GM20431 (cell line): ENCODE measurements at regions not wholly inside any gene's neighbourhood (a gene's known extent, or its start where the extent isn't known, plus 50 kb on each side); places are given as distances from the start of the nearest gene placed in this dataset.

Experiments used
- in situ Hi-C: fragments of 300-500 bp; cut with MseI, MboI; formaldehyde crosslinking; loops from one replicate; pipeline ENCODE4 v1.15.0; 2020; ENCODE audit warnings: low sequenced_read_pairs; ENCODE audit not compliant: unreplicated experiment

DNA sequence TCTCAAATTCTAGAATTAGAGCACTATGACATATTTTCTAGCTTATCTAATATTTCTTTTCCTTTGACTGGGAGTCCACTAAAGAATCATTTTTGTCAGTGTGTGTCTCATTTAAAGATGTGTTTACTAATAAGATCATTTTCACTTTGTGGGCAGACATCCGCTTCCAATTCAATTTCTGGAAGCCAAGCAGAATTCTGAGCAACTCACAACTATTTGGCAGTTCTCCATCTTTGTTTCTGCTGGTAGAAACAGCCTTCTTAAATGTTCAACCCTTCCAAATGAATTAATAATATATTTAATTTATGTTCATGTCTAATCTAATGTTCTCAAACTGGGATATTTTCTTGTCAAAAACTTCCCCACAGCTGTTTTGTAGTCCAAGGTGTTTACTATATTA is 411.8 kb downstream of the KCTD12 start:
- in situ Hi-C loops = loop anchor here (10.0 to 25.0 kb wide), 2 partner anchors 590 to 787 kb away; no protein-coding TSS in a partner anchor

DNA sequence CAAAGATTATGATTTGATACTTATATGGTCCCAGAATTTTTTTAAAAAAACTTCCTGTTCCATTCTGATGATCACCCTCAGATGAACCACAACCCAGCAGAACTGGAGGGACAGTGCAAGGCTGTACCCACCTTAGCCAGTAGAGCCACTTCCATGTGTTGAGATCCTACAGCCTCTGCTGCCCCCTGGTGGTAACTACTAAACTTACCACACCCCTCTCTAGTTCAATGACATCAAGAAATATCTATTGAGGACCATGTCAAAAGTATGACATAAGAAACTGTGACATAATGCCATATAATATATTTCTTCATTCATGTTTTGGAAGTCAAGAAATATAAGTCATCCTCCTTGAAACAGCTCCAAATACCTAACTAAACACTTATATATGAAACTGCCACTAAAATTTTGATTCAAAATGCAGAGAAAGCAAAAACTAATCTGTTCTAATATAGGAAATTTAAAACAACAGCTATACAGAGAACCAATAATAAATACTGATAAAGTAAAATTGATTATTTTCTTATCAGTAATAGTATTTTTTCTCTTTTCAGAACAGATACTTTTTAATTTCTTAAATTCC is 412.6 kb downstream of the KCTD12 start:
- in situ Hi-C loops = loop anchor here (10.0 to 25.0 kb wide), 2 partner anchors 589 to 786 kb away; no protein-coding TSS in a partner anchor

DNA sequence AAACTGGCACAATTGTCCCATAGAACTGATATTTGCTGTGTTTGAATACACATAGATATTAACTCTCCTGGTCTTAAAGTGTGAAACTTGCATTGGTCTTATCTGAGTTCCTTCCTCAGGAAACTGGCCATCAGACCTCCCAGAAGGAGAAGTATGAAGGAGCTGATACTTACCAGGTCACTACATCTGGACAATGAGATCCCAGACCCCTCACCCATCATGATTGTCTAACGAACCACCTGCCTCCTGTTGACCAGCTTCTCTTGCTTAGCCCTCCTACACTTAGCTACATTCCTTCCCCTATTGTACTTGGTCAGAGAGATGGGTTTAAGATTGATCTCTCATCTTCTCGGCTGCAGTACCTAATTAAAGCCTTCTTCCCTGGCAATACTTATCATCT is 413.3 kb downstream of the KCTD12 start:
- in situ Hi-C loops = loop anchor here (10.0 to 25.0 kb wide), 2 partner anchors 588 to 786 kb away; no protein-coding TSS in a partner anchor

DNA sequence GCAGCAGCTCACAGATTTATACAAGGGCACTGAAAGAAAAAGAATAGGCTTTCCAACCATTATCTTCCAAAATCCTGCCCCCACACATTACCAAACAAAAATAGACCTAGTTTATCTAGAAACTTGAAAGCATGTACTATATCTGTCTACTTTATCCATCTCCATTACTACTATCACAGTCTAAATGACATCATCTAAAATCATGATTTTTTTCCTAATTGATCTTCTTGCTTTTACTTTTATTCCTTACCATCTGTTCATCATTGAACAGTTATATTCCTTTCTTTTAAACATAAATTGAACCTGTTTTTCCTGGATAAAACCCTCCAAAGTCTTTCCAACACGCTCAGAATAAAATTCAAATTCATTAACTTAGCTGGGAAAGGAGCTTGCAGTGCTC is 414.7 kb downstream of the KCTD12 start:
- in situ Hi-C loops = loop anchor here (10.0 to 25.0 kb wide), 2 partner anchors 587 to 784 kb away; no protein-coding TSS in a partner anchor

DNA sequence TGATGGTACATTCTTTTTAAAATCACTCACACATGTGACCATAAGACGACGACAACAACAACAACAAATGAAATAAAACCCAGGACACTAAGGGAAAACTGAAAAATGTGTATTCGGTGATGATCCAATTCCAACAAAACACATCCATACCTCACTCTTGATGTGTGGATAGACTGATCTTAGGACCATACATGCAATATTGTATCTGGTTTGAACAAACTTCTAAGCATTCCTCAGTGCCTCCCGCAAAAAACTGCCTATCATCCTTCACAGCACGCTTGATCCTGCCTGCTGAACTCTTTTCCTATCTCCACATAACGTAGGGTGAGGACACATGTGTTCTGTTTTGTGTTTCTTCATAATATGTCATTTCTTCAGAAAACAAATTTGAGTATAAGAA is 415.2 kb downstream of the KCTD12 start:
- in situ Hi-C loops = loop anchor here (10.0 to 25.0 kb wide), 2 partner anchors 586 to 784 kb away; no protein-coding TSS in a partner anchor

DNA sequence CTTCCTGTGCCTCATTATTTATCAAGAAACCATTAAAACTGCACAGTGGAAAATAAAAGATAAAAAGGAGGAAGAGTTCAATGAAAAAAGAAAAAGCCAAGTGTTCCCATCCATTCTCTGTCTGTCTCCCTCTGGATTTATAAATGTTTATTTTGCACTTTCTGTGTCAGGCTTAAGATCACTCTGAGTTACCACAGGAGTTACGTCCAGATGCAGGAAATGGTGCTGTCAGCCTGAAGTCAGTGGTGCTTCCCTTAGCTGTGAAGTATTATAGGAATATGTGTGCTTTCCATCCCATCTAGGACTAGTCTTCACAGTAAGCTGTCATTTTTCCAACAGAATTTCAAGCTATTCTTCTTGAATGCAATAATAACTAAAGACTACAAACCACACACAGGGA is 420.2 kb downstream of the KCTD12 start:
- in situ Hi-C loops = loop anchor here (25.0 kb wide), 1 partner anchor 779 kb away; no protein-coding TSS in a partner anchor

DNA sequence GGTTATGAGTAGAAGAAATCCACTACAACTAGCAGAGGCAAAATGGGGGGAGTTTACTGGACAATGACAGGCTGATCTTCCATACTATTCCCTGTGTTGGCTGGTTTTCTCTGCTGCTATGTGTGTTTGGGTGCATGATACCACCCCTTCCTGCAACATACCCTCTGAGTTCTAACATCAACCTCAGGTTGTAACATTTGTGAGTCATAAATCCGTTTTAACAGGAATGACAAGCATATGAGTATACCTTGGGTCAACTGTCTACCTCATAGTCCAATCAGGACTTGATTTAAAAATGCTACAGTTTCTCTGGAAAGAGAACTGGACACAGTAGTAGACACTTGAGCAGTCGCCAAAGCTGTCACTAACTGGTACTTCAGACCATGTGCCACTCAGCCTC is 422.9 kb downstream of the KCTD12 start:
- in situ Hi-C loops = loop anchor here (25.0 kb wide), 1 partner anchor 776 kb away; no protein-coding TSS in a partner anchor

DNA sequence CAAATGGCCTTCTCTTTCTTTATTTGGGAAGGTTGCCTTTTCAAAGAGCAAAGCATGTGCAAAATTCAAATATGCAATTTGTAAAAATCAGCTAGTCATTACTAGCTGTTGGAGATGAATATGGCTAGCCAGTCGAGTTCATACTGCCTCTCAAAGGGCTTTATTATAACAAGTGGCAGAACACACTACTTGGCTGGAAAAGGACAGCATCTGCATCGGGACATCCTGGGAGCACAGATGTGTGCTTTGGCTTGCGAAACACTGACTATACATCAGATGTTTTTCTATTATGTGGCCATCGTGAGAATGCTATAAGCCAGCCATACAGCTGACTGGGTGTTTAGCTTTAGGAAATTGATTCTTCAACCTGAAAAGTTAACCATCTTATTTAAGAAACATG is 424.2 kb downstream of the KCTD12 start:
- in situ Hi-C loops = loop anchor here (25.0 kb wide), 1 partner anchor 775 kb away; no protein-coding TSS in a partner anchor

DNA sequence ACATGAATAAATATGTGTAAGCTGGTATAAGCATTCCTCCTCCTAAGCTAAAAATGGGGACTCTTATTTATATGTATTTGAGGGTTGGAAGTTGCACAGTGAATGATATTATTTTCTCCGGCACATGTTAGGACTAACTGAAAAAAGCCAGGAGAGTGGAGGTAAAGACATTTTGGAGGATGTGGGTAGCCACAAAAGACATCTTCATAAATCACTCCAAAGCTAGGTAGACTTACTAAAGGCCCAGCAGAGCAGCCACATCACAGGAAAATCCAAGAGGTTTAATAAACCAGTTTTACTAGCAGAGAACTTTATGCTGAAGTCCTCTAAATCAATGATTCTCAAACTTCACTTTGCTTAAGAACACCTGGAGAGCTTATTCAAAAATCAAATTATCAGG is 424.7 kb downstream of the KCTD12 start:
- in situ Hi-C loops = loop anchor here (25.0 kb wide), 1 partner anchor 774 kb away; no protein-coding TSS in a partner anchor

DNA sequence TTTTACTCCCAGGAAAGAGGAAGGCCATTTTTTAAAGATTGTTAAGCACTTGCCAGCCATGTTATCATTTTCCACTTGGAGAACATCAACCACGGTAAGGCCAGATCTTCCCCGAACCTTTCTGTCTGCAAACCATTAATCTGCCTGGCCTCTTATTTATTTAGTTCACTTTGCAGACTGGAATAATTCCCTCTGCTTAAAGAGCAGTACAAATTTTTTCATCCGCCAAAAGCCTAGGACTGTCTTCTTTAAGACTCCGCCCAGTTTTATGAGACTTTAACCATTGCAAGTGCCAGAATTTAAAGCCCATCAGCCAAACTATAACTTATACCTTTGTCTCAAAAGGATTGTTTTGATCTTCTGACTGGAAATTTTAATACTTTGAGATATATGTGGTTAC is 426.3 kb downstream of the KCTD12 start:
- in situ Hi-C loops = loop anchor here (25.0 kb wide), 1 partner anchor 773 kb away; no protein-coding TSS in a partner anchor

DNA sequence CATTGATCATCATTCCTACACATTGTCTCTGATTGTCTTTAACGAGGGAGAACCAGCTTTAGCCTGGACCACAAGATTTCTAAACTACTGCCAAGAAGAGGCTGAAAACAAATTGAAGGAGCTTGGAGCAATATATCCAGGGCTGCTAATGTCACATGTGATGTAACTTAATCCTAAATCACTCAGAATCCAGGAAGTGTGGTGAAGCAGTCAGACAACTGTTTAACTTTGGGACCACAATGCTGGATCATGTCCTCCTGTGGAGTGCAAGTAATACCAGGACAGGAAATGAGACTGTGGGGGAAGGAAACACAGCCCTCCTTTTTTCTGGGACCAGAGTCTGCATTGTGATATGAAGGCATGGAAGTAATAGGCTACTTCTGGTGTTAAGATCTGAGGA is 430.2 kb downstream of the KCTD12 start:
- in situ Hi-C loops = loop anchor here (25.0 kb wide), 1 partner anchor 769 kb away; no protein-coding TSS in a partner anchor

DNA sequence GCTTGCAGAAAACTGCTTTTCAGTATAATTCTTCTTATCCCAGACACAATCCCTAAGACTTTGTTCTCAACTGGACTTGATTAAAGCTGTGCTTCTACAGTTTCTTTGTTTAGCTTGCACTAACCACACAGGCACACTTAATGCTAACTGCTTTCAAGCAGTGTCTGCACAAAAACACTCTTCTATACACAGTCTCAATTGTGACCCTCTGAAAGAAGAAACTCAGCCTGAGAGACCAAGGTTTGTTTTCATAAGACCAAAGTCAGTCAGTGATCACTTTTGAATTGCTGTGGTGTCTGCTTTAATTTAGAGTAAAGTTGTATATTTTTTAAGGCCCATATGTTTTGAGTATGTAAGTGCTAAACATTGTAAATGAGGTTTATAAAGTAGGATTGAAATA is 431.2 kb downstream of the KCTD12 start:
- in situ Hi-C loops = loop anchor here (25.0 kb wide), 1 partner anchor 768 kb away; no protein-coding TSS in a partner anchor

DNA sequence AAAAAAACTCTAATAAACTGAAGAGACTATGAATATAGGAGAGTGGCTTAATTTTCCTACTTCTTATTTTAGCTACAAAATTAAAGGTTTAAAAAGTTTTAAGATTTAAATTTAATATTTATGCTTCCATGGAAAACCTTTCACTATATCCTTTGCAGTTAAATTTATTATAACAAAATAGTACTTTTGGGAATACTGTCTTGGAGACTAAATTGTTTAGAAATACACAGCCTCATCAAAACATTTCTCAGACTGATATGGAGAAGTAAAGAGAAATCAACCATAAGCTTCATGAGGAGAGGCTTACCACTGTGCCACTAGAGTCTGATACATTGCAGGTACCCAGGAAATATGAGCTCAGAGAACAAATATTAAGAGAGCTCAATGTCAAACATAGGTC is 436.5 kb downstream of the KCTD12 start:
- in situ Hi-C loops = loop anchor here (25.0 kb wide), 1 partner anchor 762 kb away; no protein-coding TSS in a partner anchor

DNA sequence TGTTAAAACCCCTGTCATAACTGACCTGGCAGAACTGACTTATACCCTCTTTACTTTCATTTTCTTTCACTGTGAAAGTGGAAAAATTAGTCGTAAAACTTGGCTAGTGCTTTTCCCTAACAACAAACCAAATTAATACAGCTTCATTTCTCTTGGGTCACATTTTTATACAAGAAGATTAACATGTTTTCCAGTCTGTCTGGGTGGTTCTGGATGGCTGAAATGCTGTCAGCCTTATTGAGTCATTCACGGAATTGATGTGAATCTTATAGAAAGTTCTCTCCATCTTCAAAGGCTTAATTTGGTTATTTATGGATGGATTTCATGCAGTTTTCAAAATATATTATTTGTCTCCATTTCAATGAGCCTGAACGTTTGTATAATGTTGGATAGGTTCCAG is 440.0 kb downstream of the KCTD12 start:
- in situ Hi-C loops = no loop called here

DNA sequence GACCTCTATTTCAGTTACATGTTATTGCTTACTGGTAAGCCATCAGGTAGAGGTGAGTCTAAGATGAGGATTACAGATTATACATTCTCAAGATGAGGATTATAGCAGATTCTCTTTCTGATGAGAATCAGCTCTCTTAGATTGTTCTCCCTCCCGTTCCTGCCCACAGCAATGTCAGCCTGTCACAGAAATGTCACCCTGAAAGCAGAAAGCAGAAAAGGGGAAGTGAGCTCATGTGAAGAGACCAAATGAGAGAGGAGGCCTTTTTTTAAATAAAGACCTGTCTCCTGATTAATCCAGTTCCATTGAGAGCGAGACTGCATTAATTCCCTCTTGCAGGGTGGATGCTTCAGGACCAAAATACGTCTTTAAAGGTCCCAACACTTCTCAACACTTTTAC is 445.6 kb downstream of the KCTD12 start:
- in situ Hi-C loops = no loop called here

DNA sequence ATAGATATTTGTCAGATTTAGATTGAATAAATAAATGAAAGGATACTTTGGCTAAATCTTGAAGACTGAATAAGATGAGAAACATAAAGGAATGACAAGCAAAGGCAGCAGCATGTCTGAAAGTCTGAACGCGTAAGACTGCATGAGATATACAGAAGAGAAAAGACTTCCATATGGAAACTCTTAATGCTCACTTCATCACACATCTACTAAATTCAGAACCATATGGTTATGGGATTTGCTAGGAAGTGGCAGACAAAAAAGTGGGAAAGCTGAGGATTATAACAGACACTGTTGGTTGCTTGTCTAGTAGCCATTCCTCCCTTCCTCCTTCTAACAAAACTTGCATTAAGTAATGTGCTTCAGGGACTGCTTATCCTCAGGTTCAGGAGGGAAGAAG is 446.7 kb downstream of the KCTD12 start:
- in situ Hi-C loops = no loop called here

DNA sequence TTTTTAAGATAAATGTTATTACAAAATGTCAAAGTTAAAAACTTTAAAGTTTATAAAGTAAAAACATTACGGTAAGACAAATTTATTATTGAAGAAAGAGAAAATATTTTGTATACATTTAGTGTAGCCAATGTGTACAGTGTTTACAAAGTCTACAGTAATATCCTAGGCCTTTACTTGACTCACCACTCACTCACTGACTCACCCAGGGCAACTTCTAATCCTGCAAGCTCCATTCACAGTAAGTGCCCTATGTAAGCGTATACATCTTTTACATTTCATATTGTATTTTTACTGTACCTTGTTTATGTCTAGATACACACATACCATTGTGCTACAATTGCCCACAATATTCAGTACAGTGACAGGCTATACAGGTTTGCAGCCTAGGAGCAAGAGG is 448.2 kb downstream of the KCTD12 start:
- in situ Hi-C loops = no loop called here

DNA sequence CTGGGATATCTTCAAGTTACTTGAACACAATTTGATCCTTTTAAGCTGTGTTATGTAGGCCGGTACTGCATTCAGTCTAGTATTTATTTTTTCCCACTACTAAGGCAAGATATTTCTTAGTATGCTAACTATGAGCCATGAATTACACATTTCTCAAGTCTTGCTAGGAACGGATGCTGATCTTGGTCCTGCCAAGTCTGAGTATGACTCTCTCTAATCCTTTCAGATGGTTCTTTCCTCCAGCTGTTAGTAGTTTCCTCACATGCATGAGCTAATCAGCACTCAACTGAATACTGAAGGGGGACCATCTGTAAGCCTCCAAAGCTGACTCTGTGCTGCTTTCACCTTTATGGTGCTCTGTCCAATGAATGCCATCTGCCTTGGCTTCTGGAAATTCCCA is 460.3 kb downstream of the KCTD12 start:
- in situ Hi-C loops = no loop called here

DNA sequence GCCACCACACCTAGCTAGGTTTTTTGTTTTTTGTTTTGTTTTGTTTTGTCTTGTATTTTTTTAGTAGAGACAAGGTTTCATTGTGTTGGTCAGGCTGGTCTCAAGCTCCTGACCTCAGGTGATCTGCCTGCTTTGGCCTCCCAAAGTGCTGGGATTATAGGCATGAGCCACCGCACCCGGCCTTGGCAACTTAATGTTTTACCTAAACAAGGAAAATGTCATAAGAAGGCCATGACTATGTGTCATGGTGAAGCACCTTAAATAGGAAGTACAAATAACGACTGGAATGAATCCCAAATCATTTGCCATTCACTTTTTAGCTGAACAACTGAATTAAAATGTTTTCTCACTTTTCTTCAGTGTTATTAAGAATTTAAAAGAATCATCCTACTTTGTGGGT is 465.2 kb downstream of the KCTD12 start:
- in situ Hi-C loops = no loop called here

DNA sequence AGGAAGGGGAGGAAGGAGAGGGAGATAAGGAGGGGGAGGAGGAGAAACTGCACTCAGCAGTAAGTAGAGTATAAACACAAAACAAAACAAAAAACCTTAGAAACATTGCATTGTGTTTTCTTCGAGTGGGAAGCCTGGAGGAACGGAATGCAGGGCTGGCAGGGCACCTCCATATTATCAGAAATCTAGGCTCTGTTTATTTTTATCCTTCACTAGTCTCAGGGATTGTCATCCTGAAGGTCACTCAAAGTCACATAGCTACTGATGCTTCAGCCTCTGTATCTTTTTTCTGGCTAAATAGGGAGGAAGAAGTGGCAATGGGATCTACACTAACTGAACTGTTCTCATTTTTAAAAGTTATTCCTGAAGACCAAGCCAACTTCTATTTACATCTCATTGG is 467.8 kb downstream of the KCTD12 start:
- in situ Hi-C loops = no loop called here

DNA sequence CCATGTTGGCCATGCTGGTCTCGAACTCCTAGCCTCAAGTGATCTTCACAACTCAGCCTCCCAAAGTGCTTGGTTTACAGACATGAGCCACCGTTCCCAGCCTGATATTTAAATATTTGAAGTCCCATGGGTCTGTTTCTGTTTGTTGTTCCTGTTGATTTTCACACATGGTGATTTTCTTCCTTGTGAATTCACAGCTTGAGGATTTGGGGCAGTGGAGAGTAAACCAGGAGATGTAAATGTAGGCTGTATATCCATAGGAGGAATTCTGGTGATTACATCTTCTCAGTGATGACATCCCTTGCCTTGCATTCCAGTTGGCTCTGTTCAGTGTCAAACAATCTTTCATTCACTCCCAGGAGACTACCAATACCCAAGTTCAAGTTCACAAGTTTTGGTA is 471.9 kb downstream of the KCTD12 start:
- in situ Hi-C loops = no loop called here

DNA sequence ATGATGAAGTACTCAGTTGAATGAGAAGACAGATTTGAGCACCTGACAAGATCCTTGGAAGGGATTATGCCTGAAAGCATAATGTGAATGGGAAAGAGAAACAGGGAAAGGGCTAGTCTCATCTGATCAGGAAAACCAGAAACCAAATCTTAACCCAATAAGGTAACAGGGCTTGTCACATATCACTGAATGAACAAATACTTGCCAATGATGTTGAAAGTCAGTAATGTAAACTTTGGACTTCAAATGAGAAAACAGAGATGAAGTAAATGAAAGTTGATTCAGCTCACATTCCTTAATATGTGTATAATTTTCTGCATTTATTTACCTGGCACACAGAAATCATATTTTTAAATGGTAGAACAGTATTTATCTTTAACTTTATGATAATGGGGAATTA is 480.0 kb downstream of the KCTD12 start:
- in situ Hi-C loops = no loop called here
